ENCODE measurements at regions not wholly inside any gene's neighbourhood (a gene's known extent, or its start where the extent isn't known, plus 50 kb on each side); places are given as distances from the start of the nearest gene placed in this dataset.
A peak's percentile ranks its signal among the peaks of the same experiment; 100 is the strongest.

- no peak for TF ChIP-seq EZH2 (IDR thresholded peaks at IDR 0.05; ENCODE audit: borderline replicate concordance, insufficient read depth, low read length, poor library complexity, severe bottlenecking)
- TF ChIP-seq CTCF (IDR thresholded peaks at IDR 0.05; ENCODE audit: poor library complexity, severe bottlenecking), result peak; percentile 23
- Histone ChIP-seq H4K20me1 (ENCODE audit: insufficient read depth) (no peaks in the 10 kb centered on the region), H3F3A (ENCODE audit: insufficient read depth, low read length, poor library complexity, severe bottlenecking) (no peaks in the 10 kb centered on the region), H3K4me3 (ENCODE audit: low read length) (no peak overlapping the region), H3K9me2 (ENCODE audit: insufficient read depth, low read length) (no peaks in the 10 kb centered on the region), H3K9ac (ENCODE audit: low read length) (no peak overlapping the region), H2AFZ (ENCODE audit: low read depth, low read length) (no peak overlapping the region), H3K9me3 (ENCODE audit: low read length) (no peaks in the 10 kb centered on the region), H3K27ac (ENCODE audit: low read length) (no peak overlapping the region), H3K27me3 (ENCODE audit: insufficient read depth, low read depth, low read length) (no peaks in the 10 kb centered on the region), H3K4me2 (ENCODE audit: low read length) (no peak overlapping the region), H3K79me2 (replicated peaks; ENCODE audit: insufficient read depth, low read length) (no peaks in the 10 kb centered on the region), H3K36me3 (ENCODE audit: insufficient read depth, low read length) (no peaks in the 10 kb centered on the region)
Measured at GRCh38 chrX:10725071-10725470, 104.7 kb upstream of the MID1 start.

DNA sequence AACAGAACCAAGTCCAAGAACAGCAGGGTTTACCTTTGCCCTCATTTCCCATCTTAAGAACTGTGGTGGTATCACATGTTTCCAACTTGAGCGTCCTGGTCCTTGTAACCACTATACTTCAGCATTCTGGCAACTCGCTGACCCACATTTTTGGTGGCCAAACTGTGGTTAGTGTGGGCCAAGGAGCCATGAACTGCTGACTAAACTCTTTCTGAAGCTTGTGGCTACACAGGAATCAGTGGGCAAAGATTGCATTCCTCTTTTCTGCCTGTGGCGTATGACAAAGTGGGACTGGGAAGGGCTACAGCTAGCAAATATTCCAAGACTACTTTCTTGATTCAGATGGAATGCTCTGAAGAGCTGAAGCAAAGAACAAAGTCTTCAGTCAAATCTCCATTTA is 106.3 kb upstream of the MID1 start:
- no peak overlapping the region for H3K4me2 ChIP-seq (ENCODE audit: low read length)
- H3K36me3 ChIP-seq (ENCODE audit: insufficient read depth, low read length), result no peaks in the 10 kb centered on the region
- H3K9ac ChIP-seq (ENCODE audit: low read length), result no peak overlapping the region
- H2AFZ ChIP-seq (ENCODE audit: low read depth, low read length), result no peak overlapping the region
- no peaks in the 10 kb centered on the region for H3K9me3 ChIP-seq (ENCODE audit: low read length)
- no peaks in the 10 kb centered on the region for H4K20me1 ChIP-seq (ENCODE audit: insufficient read depth)
- no peaks in the 10 kb centered on the region for H3K27me3 ChIP-seq (ENCODE audit: insufficient read depth, low read depth, low read length)
- H3F3A ChIP-seq (ENCODE audit: insufficient read depth, low read length, poor library complexity, severe bottlenecking), result no peaks in the 10 kb centered on the region
- TF ChIP-seq, protein P1, sequence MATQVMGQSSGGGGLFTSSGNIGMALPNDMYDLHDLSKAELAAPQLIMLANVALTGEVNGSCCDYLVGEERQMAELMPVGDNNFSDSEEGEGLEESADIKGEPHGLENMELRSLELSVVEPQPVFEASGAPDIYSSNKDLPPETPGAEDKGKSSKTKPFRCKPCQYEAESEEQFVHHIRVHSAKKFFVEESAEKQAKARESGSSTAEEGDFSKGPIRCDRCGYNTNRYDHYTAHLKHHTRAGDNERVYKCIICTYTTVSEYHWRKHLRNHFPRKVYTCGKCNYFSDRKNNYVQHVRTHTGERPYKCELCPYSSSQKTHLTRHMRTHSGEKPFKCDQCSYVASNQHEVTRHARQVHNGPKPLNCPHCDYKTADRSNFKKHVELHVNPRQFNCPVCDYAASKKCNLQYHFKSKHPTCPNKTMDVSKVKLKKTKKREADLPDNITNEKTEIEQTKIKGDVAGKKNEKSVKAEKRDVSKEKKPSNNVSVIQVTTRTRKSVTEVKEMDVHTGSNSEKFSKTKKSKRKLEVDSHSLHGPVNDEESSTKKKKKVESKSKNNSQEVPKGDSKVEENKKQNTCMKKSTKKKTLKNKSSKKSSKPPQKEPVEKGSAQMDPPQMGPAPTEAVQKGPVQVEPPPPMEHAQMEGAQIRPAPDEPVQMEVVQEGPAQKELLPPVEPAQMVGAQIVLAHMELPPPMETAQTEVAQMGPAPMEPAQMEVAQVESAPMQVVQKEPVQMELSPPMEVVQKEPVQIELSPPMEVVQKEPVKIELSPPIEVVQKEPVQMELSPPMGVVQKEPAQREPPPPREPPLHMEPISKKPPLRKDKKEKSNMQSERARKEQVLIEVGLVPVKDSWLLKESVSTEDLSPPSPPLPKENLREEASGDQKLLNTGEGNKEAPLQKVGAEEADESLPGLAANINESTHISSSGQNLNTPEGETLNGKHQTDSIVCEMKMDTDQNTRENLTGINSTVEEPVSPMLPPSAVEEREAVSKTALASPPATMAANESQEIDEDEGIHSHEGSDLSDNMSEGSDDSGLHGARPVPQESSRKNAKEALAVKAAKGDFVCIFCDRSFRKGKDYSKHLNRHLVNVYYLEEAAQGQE (IDR thresholded peaks at IDR 0.05; ENCODE audit: borderline replicate concordance), result no peak
- TF ChIP-seq RAD21 (conservative IDR thresholded peaks at IDR 0.05) (no peak), EZH2 (IDR thresholded peaks at IDR 0.05; ENCODE audit: borderline replicate concordance, insufficient read depth, low read length, poor library complexity, severe bottlenecking) (no peak), POLR2AphosphoS5 (IDR thresholded peaks at IDR 0.05) (no peak), CTCF (IDR thresholded peaks at IDR 0.05; ENCODE audit: poor library complexity, severe bottlenecking) (no peak), MXI1 (conservative IDR thresholded peaks at IDR 0.05; ENCODE audit: poor library complexity, severe bottlenecking) (no peak), EP300 (conservative IDR thresholded peaks at IDR 0.05; ENCODE audit: poor library complexity, severe bottlenecking) (no peak), SMC3 (conservative IDR thresholded peaks at IDR 0.05; ENCODE audit: poor library complexity) (no peak), TAF1 (IDR thresholded peaks at IDR 0.05; ENCODE audit: low read depth) (no peak)
- H3K27ac ChIP-seq (ENCODE audit: low read length), result no peak overlapping the region
- H3K79me2 ChIP-seq (replicated peaks; ENCODE audit: insufficient read depth, low read length), result no peaks in the 10 kb centered on the region
- no peaks in the 10 kb centered on the region for H3K9me2 ChIP-seq (ENCODE audit: insufficient read depth, low read length)
- no peak overlapping the region for H3K4me3 ChIP-seq (ENCODE audit: low read length)

All from neural cell (in vitro differentiated cells).